GM12878 (cell line): ENCODE measurements at regions not wholly inside any gene's neighbourhood (a gene's known extent, or its start where the extent isn't known, plus 50 kb on each side); places are given as distances from the start of the nearest gene placed in this dataset.

Experiments used
- ATAC-seq: fragments of 200-7000 bp; cut with Tn5 transposase; 3 replicates; pipeline ENCODE4 v1.9.1; 2020; ENCODE audit warnings: mild to moderate bottlenecking, moderate library complexity
- BruUV-seq: library from RNA; stranded (reverse); fragments of 400-500 nt; replicated peaks from 2 replicates; lab custom pipeline; 2021; lab: Mats Ljungman, UMichigan
- CTCF ChIA-PET: fragments of 300-600 bp; sonication (Branson Sonifier 250); formaldehyde crosslinking; extraction: SDS; loops from one replicate; lab custom pipeline; 2021; ENCODE audit warnings: inconsistent platforms; lab: Yijun Ruan, JAX
- POLR2A ChIA-PET: fragments of 350-600 bp; formaldehyde crosslinking; extraction: SDS; loops from one replicate; lab custom pipeline; 2021; ENCODE audit warnings: inconsistent platforms; lab: Charles Lee
- RAD21 ChIA-PET: fragments of 300-600 bp; sonication (Branson Sonifier 250); formaldehyde crosslinking; loops from one replicate; lab custom pipeline; 2023; ENCODE audit warnings: antibody characterized with exemption; ENCODE audit not compliant: unreplicated experiment; lab: Charles Lee
- SMC1A ChIA-PET: fragments of 300-600 bp; sonication (Branson Sonifier 250); formaldehyde crosslinking; loops from one replicate; lab custom pipeline; 2023; ENCODE audit not compliant: unreplicated experiment, uncharacterized antibody; lab: Charles Lee
- DNase-seq: peaks from one replicate; pipeline ENCODE4 v3.0.0-alpha.2; 2011; ENCODE audit warnings: low read depth, low spot score
- FAIRE-seq: peaks from 3 replicates; lab custom pipeline; 2011; peaks lifted over from hg19 to GRCh38; lab: Jason Lieb, UNC
- H2AFZ ChIP-seq: 2 replicates; pipeline ENCODE4 v1.6.0; 2011; ENCODE audit warnings: low read depth, low read length, control low read depth; ENCODE audit not compliant: control insufficient read depth
- H3K27ac ChIP-seq: 2 replicates; pipeline ENCODE4 v1.5.1; 2011; ENCODE audit warnings: control low read depth; ENCODE audit not compliant: control insufficient read depth, insufficient read depth
- H3K27me3 ChIP-seq, 2 experiments: replicated peaks in 1 of 2; 2 replicates each; pipeline versions ENCODE4 v1.6.0 to v1.6.1; 2011; ENCODE audit warnings: low read length in 1 of 2; ENCODE audit not compliant: control insufficient read depth in 2 of 2, insufficient read depth in 2 of 2
- H3K36me3 ChIP-seq, 2 experiments: 2 replicates each; pipeline ENCODE4 v1.5.1; 2011; ENCODE audit warnings: low read length in 1 of 2; ENCODE audit not compliant: control insufficient read depth in 2 of 2, insufficient read depth in 2 of 2
- H3K4me1 ChIP-seq: 2 replicates; pipeline ENCODE4 v1.6.1; 2011; ENCODE audit warnings: mild to moderate bottlenecking, low read length, moderate library complexity, mixed read lengths; ENCODE audit not compliant: control insufficient read depth, insufficient read depth
- H3K4me2 ChIP-seq: 2 replicates; pipeline ENCODE4 v1.6.0; 2011; ENCODE audit warnings: control low read depth; ENCODE audit not compliant: control insufficient read depth, insufficient read depth
- H3K4me3 ChIP-seq: fragments of 200-600 bp; sonication (generic); 2 replicates; pipeline ENCODE4 v1.5.1; 2016
- H3K79me2 ChIP-seq: 2 replicates; pipeline ENCODE4 v1.6.0; 2011; ENCODE audit warnings: low read length; ENCODE audit not compliant: control insufficient read depth, insufficient read depth
- H3K9ac ChIP-seq: 2 replicates; pipeline ENCODE4 v1.8.0; 2011; ENCODE audit warnings: low read length, control low read depth, mixed read lengths; ENCODE audit not compliant: control insufficient read depth, insufficient read depth
- H3K9me3 ChIP-seq: replicated peaks from 3 replicates; pipeline ENCODE4 v1.5.1; 2011; ENCODE audit warnings: mild to moderate bottlenecking, low read length; ENCODE audit not compliant: control insufficient read depth, insufficient read depth
- H4K20me1 ChIP-seq: 2 replicates; pipeline ENCODE4 v1.6.0; 2011; ENCODE audit not compliant: control insufficient read depth, insufficient read depth
- CBX3 ChIP-seq: fragments of 200-600 bp; sonication (generic); IDR thresholded peaks from 2 replicates; pipeline ENCODE4 v1.6.1; 2016; ENCODE audit warnings: low read depth, borderline replicate concordance
- FOS ChIP-seq: IDR thresholded peaks from 3 replicates; pipeline ENCODE4 v1.6.1; 2011; ENCODE audit warnings: borderline replicate concordance; ENCODE audit not compliant: insufficient read length; ENCODE audit errors: extremely low read depth
- FOXM1 ChIP-seq: IDR thresholded peaks from 2 replicates; pipeline ENCODE4 v1.6.1; 2012; ENCODE audit warnings: low read depth, mild to moderate bottlenecking, inconsistent platforms, low read length, moderate library complexity
- GATAD2B ChIP-seq: fragments of 450-650 bp; conservative IDR thresholded peaks from 2 replicates; pipeline ENCODE4 v1.6.1; 2017; ENCODE audit warnings: low read depth, mild to moderate bottlenecking, moderate library complexity
- NFYB ChIP-seq: IDR thresholded peaks from 2 replicates; pipeline ENCODE4 v1.6.1; 2011; ENCODE audit warnings: low read depth, mild to moderate bottlenecking, low read length, improper control_type of control experiment, moderate library complexity; ENCODE audit not compliant: insufficient read depth
- RUNX3 ChIP-seq: IDR thresholded peaks from 2 replicates; pipeline ENCODE4 v1.6.1; 2012; ENCODE audit warnings: low read length, inconsistent platforms
- SREBF1 ChIP-seq: IDR thresholded peaks from 2 replicates; pipeline ENCODE4 v1.6.1; 2012; ENCODE audit warnings: mild to moderate bottlenecking, low read length
- SREBF2 ChIP-seq: IDR thresholded peaks from 2 replicates; pipeline ENCODE4 v1.6.1; 2012; ENCODE audit warnings: mild to moderate bottlenecking, low read length
- STAT3 ChIP-seq: IDR thresholded peaks from 2 replicates; pipeline ENCODE4 v1.6.1; 2011; ENCODE audit warnings: low read depth, low read length, improper control_type of control experiment
- ZNF217 ChIP-seq: fragments of 450-650 bp; IDR thresholded peaks from 2 replicates; pipeline ENCODE4 v1.6.1; 2017; ENCODE audit warnings: antibody characterized with exemption, mild to moderate bottlenecking
- ZNF24 ChIP-seq: fragments of 450-650 bp; IDR thresholded peaks from 2 replicates; pipeline ENCODE4 v1.6.1; 2017; ENCODE audit warnings: antibody characterized with exemption, mild to moderate bottlenecking
- ZZZ3 ChIP-seq: IDR thresholded peaks from 2 replicates; pipeline ENCODE4 v1.6.1; 2011; ENCODE audit warnings: low read depth; ENCODE audit not compliant: control insufficient read depth, insufficient read length
- in situ Hi-C: fragments of 300-500 bp; cut with MboI; formaldehyde crosslinking; loops from 9 replicates; pipeline ENCODE4 v1.14.3; 2018; ENCODE audit warnings: mixed read lengths
- intact Hi-C: fragments of 100-400 bp; cut with micrococcal nuclease; formaldehyde crosslinking; loops from one replicate; pipeline ENCODE4 v1.14.2; 2022; ENCODE audit not compliant: unreplicated experiment
- TF ChIP-seq, protein P1 (sequence below): fragments of 450-650 bp; IDR thresholded peaks from 2 replicates; pipeline ENCODE4 v1.6.1; 2017; ENCODE audit warnings: mild to moderate bottlenecking, moderate library complexity
- TF ChIP-seq, protein P2 (sequence below): IDR thresholded peaks from 2 replicates; pipeline ENCODE4 v1.6.1; 2012; ENCODE audit warnings: low read depth, low read length, improper control_type of control experiment
- TF ChIP-seq, protein P3 (sequence below): fragments of 450-650 bp; IDR thresholded peaks from 2 replicates; pipeline ENCODE4 v1.6.1; 2016; ENCODE audit warnings: mild to moderate bottlenecking

GRCh38 chr4:163738521-163738920 lies 244.0 kb downstream of the TMA16 start:
- no peak overlapping the region for H3K4me3 ChIP-seq
- H3K27ac ChIP-seq: no peak overlapping the region
- no peak overlapping the region for H2AFZ ChIP-seq
- FAIRE-seq (no peak), DNase-seq (no peak), ATAC-seq (no peak)
- CTCF ChIA-PET: interaction anchor here (0.9 kb wide), 1 partner anchor 9 kb away, joined by 3 read pairs; no protein-coding TSS in a partner anchor
- H3K36me3 ChIP-seq: no peaks in the 10 kb centered on the region
- POLR2A ChIA-PET: no interaction called here
- TF ChIP-seq, protein P1, sequence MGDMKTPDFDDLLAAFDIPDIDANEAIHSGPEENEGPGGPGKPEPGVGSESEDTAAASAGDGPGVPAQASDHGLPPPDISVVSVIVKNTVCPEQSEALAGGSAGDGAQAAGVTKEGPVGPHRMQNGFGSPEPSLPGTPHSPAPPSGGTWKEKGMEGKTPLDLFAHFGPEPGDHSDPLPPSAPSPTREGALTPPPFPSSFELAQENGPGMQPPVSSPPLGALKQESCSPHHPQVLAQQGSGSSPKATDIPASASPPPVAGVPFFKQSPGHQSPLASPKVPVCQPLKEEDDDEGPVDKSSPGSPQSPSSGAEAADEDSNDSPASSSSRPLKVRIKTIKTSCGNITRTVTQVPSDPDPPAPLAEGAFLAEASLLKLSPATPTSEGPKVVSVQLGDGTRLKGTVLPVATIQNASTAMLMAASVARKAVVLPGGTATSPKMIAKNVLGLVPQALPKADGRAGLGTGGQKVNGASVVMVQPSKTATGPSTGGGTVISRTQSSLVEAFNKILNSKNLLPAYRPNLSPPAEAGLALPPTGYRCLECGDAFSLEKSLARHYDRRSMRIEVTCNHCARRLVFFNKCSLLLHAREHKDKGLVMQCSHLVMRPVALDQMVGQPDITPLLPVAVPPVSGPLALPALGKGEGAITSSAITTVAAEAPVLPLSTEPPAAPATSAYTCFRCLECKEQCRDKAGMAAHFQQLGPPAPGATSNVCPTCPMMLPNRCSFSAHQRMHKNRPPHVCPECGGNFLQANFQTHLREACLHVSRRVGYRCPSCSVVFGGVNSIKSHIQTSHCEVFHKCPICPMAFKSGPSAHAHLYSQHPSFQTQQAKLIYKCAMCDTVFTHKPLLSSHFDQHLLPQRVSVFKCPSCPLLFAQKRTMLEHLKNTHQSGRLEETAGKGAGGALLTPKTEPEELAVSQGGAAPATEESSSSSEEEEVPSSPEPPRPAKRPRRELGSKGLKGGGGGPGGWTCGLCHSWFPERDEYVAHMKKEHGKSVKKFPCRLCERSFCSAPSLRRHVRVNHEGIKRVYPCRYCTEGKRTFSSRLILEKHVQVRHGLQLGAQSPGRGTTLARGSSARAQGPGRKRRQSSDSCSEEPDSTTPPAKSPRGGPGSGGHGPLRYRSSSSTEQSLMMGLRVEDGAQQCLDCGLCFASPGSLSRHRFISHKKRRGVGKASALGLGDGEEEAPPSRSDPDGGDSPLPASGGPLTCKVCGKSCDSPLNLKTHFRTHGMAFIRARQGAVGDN: no peak
- TF ChIP-seq FOXM1 (no peak), FOS (no peak), RUNX3 (no peak), ZZZ3 (no peak), GATAD2B (no peak), STAT3 (no peak), NFYB (no peak), SREBF2 (no peak), ZNF217 (no peak), SREBF1 (no peak), CBX3 (no peak), ZNF24 (no peak)
- TF ChIP-seq, protein P2, sequence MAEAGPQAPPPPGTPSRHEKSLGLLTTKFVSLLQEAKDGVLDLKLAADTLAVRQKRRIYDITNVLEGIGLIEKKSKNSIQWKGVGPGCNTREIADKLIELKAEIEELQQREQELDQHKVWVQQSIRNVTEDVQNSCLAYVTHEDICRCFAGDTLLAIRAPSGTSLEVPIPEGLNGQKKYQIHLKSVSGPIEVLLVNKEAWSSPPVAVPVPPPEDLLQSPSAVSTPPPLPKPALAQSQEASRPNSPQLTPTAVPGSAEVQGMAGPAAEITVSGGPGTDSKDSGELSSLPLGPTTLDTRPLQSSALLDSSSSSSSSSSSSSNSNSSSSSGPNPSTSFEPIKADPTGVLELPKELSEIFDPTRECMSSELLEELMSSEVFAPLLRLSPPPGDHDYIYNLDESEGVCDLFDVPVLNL: no peak
- TF ChIP-seq, protein P3, sequence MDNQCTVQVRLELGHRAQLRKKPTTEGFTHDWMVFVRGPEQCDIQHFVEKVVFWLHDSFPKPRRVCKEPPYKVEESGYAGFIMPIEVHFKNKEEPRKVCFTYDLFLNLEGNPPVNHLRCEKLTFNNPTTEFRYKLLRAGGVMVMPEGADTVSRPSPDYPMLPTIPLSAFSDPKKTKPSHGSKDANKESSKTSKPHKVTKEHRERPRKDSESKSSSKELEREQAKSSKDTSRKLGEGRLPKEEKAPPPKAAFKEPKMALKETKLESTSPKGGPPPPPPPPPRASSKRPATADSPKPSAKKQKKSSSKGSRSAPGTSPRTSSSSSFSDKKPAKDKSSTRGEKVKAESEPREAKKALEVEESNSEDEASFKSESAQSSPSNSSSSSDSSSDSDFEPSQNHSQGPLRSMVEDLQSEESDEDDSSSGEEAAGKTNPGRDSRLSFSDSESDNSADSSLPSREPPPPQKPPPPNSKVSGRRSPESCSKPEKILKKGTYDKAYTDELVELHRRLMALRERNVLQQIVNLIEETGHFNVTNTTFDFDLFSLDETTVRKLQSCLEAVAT: no peak
- H3K9me3 ChIP-seq: no peaks in the 10 kb centered on the region
- SMC1A ChIA-PET: no interaction called here
- intact Hi-C loops (no loop called here), in situ Hi-C loops (no loop called here)
- RAD21 ChIA-PET: no interaction called here
- H3K27me3 ChIP-seq: no peaks in the 10 kb centered on the region
- no TSS peak for BruUV-seq
- H3K4me1 ChIP-seq: no peaks in the 10 kb centered on the region
- no peaks in the 10 kb centered on the region for H3K79me2 ChIP-seq
- no peak overlapping the region for H3K4me2 ChIP-seq
- H4K20me1 ChIP-seq: no peaks in the 10 kb centered on the region
- no peak overlapping the region for H3K9ac ChIP-seq
